ENCODE measurements at regions not wholly inside any gene's neighbourhood (a gene's known extent, or its start where the extent isn't known, plus 50 kb on each side); places are given as distances from the start of the nearest gene placed in this dataset.

GRCh38 chr2:52749764-52750163 is 1017.8 kb upstream of the CHAC2 start:
- no peak overlapping the region for H2AFZ ChIP-seq (ENCODE audit: control insufficient read depth, low read length)
- no peaks in the 10 kb centered on the region for H3K79me2 ChIP-seq (ENCODE audit: control insufficient read depth, insufficient read depth, low read length)
- H3K27ac ChIP-seq (ENCODE audit: control insufficient read depth, insufficient read depth, low read length) = no peak overlapping the region
- H3K9ac ChIP-seq (ENCODE audit: control insufficient read depth, extremely low read depth, insufficient read depth, low read length) = no peak overlapping the region
- no peaks in the 10 kb centered on the region for H4K20me1 ChIP-seq (ENCODE audit: control insufficient read depth, extremely low read depth, insufficient read depth, low read length)
- dilution Hi-C loops (cut with MboI; ENCODE audit: extremely low pct_ligation_motif_present, low sequenced_read_pairs) = no loop called here
- DNase-seq (ENCODE audit: low read depth, low spot score) (no peak), FAIRE-seq (no peak)
- no peaks in the 10 kb centered on the region for H3K36me3 ChIP-seq (ENCODE audit: control insufficient read depth in 2 of 2, extremely low read depth in 1 of 2, insufficient read depth in 2 of 2, low read length in 2 of 2)
- TF ChIP-seq EZH2 (IDR thresholded peaks at IDR 0.05; ENCODE audit: low read length) (no peak), CTCF (optimal IDR thresholded peaks at IDR 0.05 in 1 of 3, IDR thresholded peaks at IDR 0.05 in 1 of 3, conservative IDR thresholded peaks at IDR 0.05 in 1 of 3; ENCODE audit: extremely low read depth in 1 of 3, insufficient read depth in 2 of 3, low read length in 3 of 3) (no peak)
- H3K4me1 ChIP-seq (ENCODE audit: control insufficient read depth, extremely low read depth, insufficient read depth, low read length) = no peaks in the 10 kb centered on the region
- no peak overlapping the region for H3K4me3 ChIP-seq (ENCODE audit: control insufficient read depth in 2 of 3, extremely low read depth in 1 of 3, insufficient read depth in 2 of 3, low read depth in 1 of 3, low read length in 3 of 3)
- no peaks in the 10 kb centered on the region for H3K27me3 ChIP-seq (ENCODE audit: control insufficient read depth, extremely low read depth, insufficient read depth, low read length)
- no peaks in the 10 kb centered on the region for H3K9me3 ChIP-seq (ENCODE audit: control insufficient read depth, low read depth, low read length)
- H3K4me2 ChIP-seq (ENCODE audit: control insufficient read depth, extremely low read depth, insufficient read depth, low read depth, low read length) = no peak overlapping the region
- no peaks in the 10 kb centered on the region for H3K9me1 ChIP-seq (ENCODE audit: control insufficient read depth, extremely low read depth, insufficient read depth, low read length)

DNA sequence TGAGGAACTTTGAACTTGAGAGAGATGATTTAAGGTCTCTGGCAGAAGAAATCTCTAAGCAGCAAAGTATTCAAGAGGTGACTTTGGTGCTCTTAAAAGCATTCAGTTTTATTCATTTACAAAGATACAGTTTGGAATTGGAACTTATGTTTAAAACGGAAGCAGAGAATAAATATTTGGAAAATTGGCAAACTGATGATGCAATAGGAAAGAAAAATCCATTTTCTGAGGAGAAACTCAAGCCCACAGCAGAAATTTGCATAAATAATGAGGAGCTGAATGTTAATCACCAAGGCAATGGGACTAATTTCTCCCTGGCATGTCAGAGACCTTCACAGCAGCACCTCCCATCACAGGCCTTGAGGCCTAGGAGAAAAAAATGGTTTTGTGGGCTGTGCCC is 1022.5 kb upstream of the CHAC2 start:
- TF ChIP-seq CTCF (optimal IDR thresholded peaks at IDR 0.05 in 1 of 3, IDR thresholded peaks at IDR 0.05 in 1 of 3, conservative IDR thresholded peaks at IDR 0.05 in 1 of 3; ENCODE audit: extremely low read depth in 1 of 3, insufficient read depth in 2 of 3, low read length in 3 of 3) (no peak), EZH2 (IDR thresholded peaks at IDR 0.05; ENCODE audit: low read length) (no peak)
- H3K4me1 ChIP-seq (ENCODE audit: control insufficient read depth, extremely low read depth, insufficient read depth, low read length) = no peaks in the 10 kb centered on the region
- H4K20me1 ChIP-seq (ENCODE audit: control insufficient read depth, extremely low read depth, insufficient read depth, low read length) = no peaks in the 10 kb centered on the region
- H3K36me3 ChIP-seq (ENCODE audit: control insufficient read depth in 2 of 2, extremely low read depth in 1 of 2, insufficient read depth in 2 of 2, low read length in 2 of 2) = no peaks in the 10 kb centered on the region
- FAIRE-seq (no peak), DNase-seq (ENCODE audit: low read depth, low spot score) (no peak)
- no peaks in the 10 kb centered on the region for H3K9me3 ChIP-seq (ENCODE audit: control insufficient read depth, low read depth, low read length)
- dilution Hi-C loops (cut with MboI; ENCODE audit: extremely low pct_ligation_motif_present, low sequenced_read_pairs) = no loop called here
- H3K4me2 ChIP-seq (ENCODE audit: control insufficient read depth, extremely low read depth, insufficient read depth, low read depth, low read length) = no peak overlapping the region
- no peak overlapping the region for H2AFZ ChIP-seq (ENCODE audit: control insufficient read depth, low read length)
- H3K27ac ChIP-seq (ENCODE audit: control insufficient read depth, insufficient read depth, low read length) = no peak overlapping the region
- H3K79me2 ChIP-seq (ENCODE audit: control insufficient read depth, insufficient read depth, low read length) = no peaks in the 10 kb centered on the region
- no peaks in the 10 kb centered on the region for H3K27me3 ChIP-seq (ENCODE audit: control insufficient read depth, extremely low read depth, insufficient read depth, low read length)
- no peak overlapping the region for H3K9ac ChIP-seq (ENCODE audit: control insufficient read depth, extremely low read depth, insufficient read depth, low read length)
- no peak overlapping the region for H3K4me3 ChIP-seq (ENCODE audit: control insufficient read depth in 2 of 3, extremely low read depth in 1 of 3, insufficient read depth in 2 of 3, low read depth in 1 of 3, low read length in 3 of 3)
- no peaks in the 10 kb centered on the region for H3K9me1 ChIP-seq (ENCODE audit: control insufficient read depth, extremely low read depth, insufficient read depth, low read length)
